GM18498 (cell line): ENCODE measurements at regions not wholly inside any gene's neighbourhood (a gene's known extent, or its start where the extent isn't known, plus 50 kb on each side); places are given as distances from the start of the nearest gene placed in this dataset.

Experiments used
- ATAC-seq: cut with Tn5 transposase; IDR thresholded peaks from one replicate; pipeline ENCODE4 v1.9.1; 2021; ENCODE audit warnings: mild to moderate bottlenecking, moderate library complexity; ENCODE audit not compliant: unreplicated experiment

GRCh38 chr5:7000310-7000709 lies 287.1 kb downstream of the TENT4A start:
- no peak for ATAC-seq

DNA sequence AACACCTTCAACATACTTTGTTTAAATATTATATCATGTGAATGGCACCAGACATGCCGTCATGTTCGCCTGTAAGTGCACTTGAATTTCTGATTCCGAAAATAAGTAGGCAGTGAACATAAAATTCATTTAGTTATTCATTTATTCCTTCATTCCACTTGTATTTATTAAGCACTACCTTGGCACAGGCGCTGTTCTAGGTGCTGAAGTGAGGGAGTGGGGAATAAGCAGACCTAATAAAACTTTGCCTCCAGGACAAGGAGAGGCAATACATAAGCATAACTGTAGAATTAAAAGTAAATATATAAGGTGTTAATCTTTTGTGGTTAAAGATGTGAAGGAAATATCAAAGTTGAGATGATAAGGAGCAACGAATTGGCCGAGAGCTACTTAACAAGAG lies 297.4 kb downstream of the TENT4A start:
- no peak for ATAC-seq

DNA sequence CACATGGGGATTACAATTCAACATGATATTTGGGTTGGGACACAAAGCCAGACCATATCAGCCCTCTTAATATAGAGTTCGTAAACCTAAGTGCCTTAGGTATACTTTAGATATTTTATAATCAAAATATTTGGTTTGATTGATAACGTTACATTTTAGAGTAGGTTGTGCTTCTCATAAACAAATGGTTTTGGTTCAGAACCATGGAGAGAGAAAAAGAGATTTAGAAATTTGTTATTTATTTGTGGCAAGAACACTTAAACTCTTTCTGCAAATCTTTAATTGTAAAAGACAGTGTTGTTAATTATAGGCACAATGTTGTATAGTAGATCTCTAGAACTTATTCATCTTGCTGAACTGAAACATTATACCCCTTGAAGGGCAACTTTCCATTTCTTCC lies 298.8 kb downstream of the TENT4A start:
- ATAC-seq, result no peak

- no peak for ATAC-seq
These were observed 301.4 kb downstream of the TENT4A start for GRCh38 chr5:7014611-7015010.

DNA sequence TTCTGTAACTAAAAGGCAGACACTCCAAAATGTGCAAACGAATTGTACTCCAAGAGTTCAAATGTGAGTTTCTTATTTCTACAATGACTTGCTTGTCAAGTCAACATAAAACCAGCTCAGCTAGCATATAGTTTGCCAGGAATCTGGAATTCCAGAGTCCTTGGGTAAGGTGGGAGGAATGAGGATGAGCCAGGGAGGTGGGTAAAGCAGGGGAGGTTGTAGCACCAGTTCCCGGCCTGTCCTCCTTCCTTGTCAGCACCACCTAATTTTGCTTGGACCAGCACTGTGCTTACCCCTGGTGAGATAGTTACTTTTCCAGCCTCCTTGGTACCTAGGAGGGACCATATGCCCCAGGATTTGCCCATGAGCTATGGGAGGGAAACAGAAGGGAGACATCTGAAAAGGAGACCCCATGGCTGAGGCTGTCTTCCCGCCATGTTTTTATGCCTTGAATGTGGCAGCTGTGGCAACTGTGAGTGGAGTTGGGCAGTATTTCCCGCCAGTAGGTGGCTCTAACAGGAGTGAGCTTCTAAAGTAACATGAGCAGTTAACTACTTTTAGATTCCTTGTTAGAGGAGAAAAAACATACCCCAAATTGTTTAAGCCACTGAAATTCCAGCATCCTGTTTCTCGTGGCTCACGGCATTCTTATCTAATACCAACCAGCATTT lies 302.5 kb downstream of the TENT4A start:
- ATAC-seq, result no peak

- ATAC-seq, result no peak
These were observed 303.9 kb downstream of the TENT4A start for GRCh38 chr5:7016999-7017747.

DNA sequence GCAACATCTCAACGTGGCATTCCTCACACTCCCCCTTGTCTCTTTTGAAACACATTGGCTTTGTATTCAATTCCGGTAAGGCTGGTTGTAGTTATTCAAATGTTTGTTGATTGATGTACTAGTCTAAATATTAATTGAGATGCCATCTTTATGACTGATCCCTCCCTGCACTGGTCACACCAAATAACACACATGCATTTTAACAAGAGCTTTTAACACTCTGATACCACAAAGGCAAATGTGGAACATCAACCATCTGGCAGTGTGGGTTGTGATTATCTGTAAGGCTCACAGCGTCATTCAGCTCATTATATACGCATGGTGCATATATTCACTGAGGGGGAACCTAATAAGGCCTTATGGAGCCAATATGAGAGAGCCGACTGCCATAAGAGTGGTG lies 305.0 kb downstream of the TENT4A start:
- ATAC-seq, result no peak

DNA sequence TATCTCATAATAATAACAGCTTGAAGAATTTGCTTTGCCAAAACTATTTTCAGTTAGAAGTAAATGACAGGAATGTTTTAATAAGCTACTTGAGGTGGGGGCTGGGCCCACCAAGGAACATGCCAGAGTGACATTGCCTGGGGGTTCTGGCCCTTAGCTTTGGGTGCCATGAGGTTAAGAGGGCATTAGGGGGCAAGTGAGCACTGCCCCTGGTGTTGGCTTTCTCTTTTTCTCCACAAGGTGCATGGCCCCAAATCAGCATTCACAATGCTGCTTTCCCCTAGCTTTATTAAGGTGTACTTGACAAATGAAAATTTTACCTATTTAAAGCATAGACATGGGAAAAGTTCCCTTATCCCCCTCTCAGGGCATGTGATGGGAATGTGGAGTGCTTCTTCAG lies 305.4 kb downstream of the TENT4A start:
- no peak for ATAC-seq

DNA sequence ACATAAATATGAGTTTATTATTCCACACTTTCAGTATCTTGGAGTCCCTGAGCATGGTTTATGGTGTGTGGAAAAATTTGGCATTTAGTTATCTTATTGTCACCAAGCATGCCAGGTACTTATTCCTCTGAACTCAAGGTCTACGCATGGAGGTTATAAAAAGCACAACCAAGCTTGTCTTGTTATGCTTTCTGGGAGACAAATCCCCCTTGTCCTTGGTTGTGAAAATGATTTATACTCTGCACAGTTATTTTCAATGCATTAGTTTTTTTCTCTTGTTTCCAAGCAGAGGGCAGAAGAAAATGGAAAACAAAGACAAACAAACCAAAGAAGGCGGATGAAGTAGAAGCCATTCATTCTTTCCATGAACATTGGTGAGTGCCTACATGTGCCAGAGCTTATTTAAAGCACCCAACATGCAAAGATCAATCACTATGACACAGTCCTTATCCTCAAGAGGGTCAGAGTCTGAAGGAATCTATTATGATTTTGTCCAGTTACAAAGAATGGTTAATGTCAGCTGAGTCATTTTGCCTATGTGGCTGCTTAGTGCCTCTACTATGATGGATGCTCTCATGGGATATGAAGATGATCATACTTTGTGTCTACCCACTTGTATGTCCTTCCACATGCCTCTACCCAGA lies 323.1 kb downstream of the TENT4A start:
- ATAC-seq, result no peak

- ATAC-seq, result no peak
These were observed 325.8 kb downstream of the TENT4A start for GRCh38 chr5:7039074-7039473.

DNA sequence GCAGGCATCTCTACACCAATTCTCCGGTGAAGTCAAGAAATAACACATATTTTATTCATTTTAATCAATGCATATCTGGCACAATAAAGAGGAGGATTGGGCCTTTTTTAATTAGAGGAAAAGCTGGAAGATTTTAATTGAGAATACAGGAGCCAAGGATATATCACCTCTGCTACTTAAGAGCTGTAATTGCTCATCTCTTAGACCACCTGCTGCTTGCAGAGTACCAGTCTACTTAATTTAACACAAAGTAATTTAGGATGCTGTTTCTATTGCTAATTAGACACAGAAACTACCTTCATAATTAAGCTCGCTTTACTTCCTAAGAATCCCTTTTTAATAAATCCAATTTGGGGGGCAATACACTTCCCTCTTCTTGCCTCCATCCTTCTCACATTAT lies 326.9 kb downstream of the TENT4A start:
- ATAC-seq, result no peak

DNA sequence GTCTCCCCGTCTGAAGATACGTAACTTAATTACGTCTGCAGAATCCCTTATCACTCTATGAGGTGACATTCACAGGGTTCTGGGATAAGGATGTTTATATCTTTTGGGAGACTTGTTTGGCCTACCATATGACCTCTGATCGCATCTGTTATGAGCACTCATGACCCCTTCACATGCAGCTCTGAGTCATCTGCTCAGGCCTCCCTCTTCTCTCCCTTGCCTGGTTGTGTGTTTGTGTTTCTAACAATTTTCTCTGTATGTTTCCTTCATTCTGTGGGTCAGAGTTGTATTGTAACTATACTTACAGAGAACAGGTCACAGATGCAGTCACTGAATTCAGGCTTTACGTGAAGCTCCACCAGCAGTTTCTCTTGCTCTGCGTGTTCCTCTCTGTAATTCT lies 330.6 kb downstream of the TENT4A start:
- no peak for ATAC-seq

DNA sequence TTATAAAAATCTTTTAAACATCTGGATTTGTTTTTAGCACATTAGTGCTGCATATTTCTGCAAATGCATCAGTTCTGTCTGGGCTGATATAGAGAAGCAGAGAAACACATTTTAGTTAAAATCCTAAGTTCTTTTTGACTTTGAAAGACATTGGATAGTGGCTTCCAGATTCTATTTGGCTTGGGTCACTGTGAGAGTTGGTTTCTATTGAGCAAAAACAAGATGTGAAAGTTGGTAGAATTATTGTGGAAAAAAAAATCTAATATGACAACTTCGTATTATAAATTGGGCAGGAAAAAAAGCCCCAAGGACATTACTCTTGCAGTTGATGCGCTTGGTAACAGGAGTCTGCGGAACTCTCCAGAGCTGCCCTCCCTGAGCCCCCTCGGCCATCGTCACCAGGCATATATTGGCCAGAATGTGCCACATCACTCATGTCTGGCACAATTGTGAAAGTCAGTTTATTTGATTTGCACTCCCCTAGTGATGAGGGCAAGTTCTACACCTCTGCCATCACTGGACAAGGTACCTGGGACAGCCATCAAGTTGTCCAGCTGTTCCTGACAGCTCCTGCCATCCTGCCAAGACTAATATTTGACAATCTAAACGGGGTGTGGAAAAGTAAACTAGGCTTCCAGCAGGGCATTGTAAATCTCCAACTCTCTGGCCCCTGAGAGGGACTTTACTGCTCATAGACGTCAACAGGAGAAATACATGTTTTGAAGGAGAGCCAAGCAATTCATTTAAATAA lies 334.5 kb downstream of the TENT4A start:
- ATAC-seq, result no peak

DNA sequence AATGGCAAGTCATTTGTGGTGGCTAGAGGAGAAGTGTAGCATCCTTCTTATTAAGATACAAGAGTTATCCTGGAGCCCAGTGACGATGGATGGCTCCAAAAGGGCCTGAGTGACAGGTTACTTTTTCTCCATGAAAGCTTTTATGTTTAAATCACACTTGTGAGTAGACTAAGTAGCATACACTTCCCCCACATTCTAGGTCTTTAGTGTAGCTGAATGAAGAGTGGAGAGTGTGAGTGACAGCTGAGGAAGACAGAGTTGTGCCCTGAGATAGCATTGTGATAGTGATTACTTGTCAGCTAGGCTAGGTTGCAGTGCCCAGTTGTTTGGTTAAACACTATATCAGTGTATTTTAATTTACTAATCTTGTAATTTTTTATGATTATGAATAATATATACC lies 337.8 kb downstream of the TENT4A start:
- ATAC-seq, result no peak

DNA sequence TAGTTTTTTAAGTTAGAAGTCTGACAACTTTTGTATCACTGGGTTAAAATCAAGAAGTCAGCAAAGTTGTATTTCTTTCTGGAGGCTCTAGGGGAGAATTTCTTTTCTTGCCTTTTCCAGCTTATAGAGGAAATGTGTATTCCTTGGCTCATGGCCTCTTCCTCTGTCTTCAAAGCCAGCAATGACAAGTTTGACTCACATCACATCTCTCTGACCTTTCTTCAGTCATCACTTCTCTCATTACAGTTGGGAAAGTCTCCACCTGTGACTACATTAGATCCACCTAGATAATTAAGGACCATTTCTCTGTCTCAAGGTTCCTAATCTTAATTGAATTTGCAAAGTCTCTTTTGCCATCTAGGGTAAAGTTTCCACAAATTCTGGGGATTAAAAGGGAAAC lies 339.9 kb downstream of the TENT4A start:
- ATAC-seq, result no peak

DNA sequence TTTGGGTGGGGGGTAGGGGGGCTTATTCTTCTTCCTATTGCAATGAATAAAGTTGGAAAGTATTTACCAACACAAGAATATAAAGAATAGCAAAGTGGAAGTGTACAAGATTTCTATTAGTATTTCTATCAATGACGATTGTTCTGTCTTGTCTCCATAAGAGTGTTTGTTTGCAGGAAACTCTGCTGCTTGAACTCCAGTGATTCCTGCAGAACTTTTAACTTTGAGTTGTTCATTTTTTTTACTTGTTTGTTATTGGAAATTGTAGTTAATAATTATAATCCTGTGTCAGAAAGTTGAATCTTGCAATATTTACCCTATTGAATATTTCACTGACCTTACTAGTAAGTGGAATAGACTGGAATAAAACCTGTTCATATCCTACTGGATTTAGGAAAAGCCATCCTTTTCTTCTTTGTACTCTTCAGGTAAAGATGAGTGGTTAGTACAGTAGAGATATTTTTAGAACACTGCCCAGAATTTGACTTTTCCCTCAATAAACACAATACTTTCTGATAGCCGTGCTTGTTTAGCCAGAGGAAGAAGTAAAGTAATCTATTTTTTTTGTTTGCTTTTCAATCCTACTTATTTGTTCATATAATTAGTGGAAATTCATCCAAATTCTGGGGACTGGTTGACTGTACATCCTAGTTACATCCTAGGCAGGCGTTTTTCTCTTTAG lies 340.4 kb downstream of the TENT4A start:
- no peak for ATAC-seq

DNA sequence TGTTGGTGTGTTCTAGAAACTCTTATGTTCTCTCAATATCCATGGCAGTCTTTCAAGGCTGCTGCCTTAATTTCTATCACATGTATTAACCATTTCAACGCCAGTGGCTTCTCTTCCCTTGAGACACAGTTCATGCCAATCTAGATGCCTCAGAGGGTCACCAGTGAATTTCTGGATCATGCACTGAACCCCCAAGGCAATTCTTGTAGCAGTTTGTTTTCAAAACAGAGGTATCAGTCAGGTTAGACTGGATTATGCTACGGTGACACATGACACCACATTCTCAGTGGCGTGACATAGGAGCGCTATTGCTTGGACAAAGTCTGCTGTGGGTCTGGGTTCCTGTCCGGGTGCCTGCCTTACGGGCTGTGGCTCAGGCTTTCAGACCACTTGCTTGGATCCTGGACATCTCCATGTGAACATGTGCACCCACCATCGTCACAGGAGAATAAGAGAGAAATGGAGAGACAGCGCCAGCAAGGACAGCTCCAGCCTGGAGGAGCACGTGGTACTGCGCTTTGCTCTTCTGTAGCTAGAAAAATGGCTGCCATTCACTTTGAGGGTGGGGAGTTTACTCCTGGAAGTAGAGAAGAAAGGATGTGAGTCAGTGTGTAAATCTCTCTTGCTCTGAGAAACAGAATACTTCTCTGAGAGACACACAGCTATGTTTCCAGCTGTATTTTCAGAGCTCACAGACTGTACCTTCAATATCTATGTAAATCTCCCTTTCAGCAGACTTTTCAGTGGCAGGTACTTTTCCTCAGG lies 329.3 kb upstream of the ADCY2 start:
- ATAC-seq, result no peak

DNA sequence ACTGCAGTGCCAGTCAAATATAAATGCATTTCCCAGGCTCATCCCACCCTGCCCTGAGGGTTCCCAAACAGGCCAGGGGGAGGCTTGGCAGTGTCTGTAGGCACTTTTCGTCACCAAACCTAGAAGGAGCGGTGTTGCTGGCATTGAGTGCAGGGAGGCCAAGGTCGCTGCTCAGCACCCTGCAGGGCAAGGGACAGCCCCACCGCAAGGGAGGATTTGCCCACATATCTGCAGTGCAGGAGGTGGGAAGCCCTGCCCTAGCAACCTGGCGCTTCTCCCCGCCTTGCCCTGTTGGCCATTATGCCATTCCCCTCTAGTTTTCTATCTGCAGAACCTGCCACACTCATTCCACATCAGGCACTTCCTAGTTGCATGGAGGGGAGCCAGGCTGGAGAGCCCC lies 327.8 kb upstream of the ADCY2 start:
- no peak for ATAC-seq

- no peak for ATAC-seq
These were observed 327.0 kb upstream of the ADCY2 start for GRCh38 chr5:7068899-7069298.

GRCh38 chr5:7072188-7072587 lies 323.8 kb upstream of the ADCY2 start:
- no peak for ATAC-seq
